ENCODE measurements at regions not wholly inside any gene's neighbourhood (a gene's known extent, or its start where the extent isn't known, plus 50 kb on each side); places are given as distances from the start of the nearest gene placed in this dataset.

GRCh38 chr5:106019261-106019660 is 1651.5 kb downstream of the EFNA5 start:
- no peak for TF ChIP-seq CTCF (IDR thresholded peaks at IDR 0.05)
- no peak for TF ChIP-seq POLR2AphosphoS5 (IDR thresholded peaks at IDR 0.05)

All from sigmoid colon (tissue), 4 donors.